SK-N-SH (cell line): ENCODE measurements at regions not wholly inside any gene's neighbourhood (a gene's known extent, or its start where the extent isn't known, plus 50 kb on each side); places are given as distances from the start of the nearest gene placed in this dataset.

Experiments
- CHD2 ChIP-seq: fragments of 150-350 bp; IDR thresholded peaks from 2 replicates; pipeline ENCODE4 v1.6.1; 2018; ENCODE audit warnings: low read length; ENCODE audit not compliant: partially characterized antibody
- CTCF ChIP-seq: fragments of 200-600 bp; sonication (generic); IDR thresholded peaks from 2 replicates; pipeline ENCODE4 v1.6.1; 2017; ENCODE audit warnings: antibody characterized with exemption, mild to moderate bottlenecking, moderate library complexity
- ELF1 ChIP-seq: IDR thresholded peaks from 2 replicates; pipeline ENCODE4 v1.4.0; 2012
- FOXJ3 ChIP-seq: sonication (generic); formaldehyde crosslinking; IDR thresholded peaks from 2 replicates; pipeline ENCODE4 v1.5.1; 2020; ENCODE audit warnings: mild to moderate bottlenecking, missing genetic modification reagents
- NRF1 ChIP-seq: IDR thresholded peaks from 2 replicates; pipeline ENCODE4 v1.6.1; 2012; ENCODE audit warnings: low read depth, mild to moderate bottlenecking, low read length
- POLR2AphosphoS5 ChIP-seq: IDR thresholded peaks from 2 replicates; pipeline ENCODE4 v1.6.1; 2012; ENCODE audit warnings: low read depth, low read length
- RFX5 ChIP-seq: IDR thresholded peaks from 2 replicates; pipeline ENCODE4 v1.6.1; 2012; ENCODE audit warnings: mild to moderate bottlenecking, improper control_type of control experiment, low read length
- TAF1 ChIP-seq: IDR thresholded peaks from 2 replicates; pipeline ENCODE4 v1.6.1; 2012; ENCODE audit warnings: low read depth, mild to moderate bottlenecking, low read length, moderate library complexity, borderline replicate concordance
- YY1 ChIP-seq: IDR thresholded peaks from 2 replicates; pipeline ENCODE4 v1.4.0; 2012; ENCODE audit warnings: low read depth, mild to moderate bottlenecking
- TF ChIP-seq, protein P1 (sequence below): IDR thresholded peaks from 2 replicates; pipeline ENCODE4 v1.4.0; 2012; ENCODE audit warnings: low read depth
- TF ChIP-seq, protein P2 (sequence below): IDR thresholded peaks from 2 replicates; pipeline ENCODE4; 2012
- TF ChIP-seq, protein P3 (sequence below): IDR thresholded peaks from 2 replicates; pipeline ENCODE4 v1.4.0; 2012; ENCODE audit warnings: low read depth, borderline replicate concordance

GRCh38 chr4:36915717-36916116 is 328.8 kb upstream of the NWD2 start:
- TF ChIP-seq CTCF = no peak
- no peak for TF ChIP-seq CHD2
- TF ChIP-seq, protein P1, sequence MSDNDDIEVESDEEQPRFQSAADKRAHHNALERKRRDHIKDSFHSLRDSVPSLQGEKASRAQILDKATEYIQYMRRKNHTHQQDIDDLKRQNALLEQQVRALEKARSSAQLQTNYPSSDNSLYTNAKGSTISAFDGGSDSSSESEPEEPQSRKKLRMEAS = no peak
- TF ChIP-seq ELF1 = no peak
- TF ChIP-seq YY1 = no peak
- TF ChIP-seq NRF1 = no peak
- no peak for TF ChIP-seq FOXJ3 (CRISPR knock-in tag)
- no peak for TF ChIP-seq TAF1
- TF ChIP-seq RFX5 = no peak
- TF ChIP-seq, protein P2, sequence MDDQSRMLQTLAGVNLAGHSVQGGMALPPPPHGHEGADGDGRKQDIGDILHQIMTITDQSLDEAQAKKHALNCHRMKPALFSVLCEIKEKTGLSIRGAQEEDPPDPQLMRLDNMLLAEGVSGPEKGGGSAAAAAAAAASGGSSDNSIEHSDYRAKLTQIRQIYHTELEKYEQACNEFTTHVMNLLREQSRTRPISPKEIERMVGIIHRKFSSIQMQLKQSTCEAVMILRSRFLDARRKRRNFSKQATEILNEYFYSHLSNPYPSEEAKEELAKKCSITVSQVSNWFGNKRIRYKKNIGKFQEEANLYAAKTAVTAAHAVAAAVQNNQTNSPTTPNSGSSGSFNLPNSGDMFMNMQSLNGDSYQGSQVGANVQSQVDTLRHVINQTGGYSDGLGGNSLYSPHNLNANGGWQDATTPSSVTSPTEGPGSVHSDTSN = no peak
- no peak for TF ChIP-seq POLR2AphosphoS5
- TF ChIP-seq, protein P3, sequence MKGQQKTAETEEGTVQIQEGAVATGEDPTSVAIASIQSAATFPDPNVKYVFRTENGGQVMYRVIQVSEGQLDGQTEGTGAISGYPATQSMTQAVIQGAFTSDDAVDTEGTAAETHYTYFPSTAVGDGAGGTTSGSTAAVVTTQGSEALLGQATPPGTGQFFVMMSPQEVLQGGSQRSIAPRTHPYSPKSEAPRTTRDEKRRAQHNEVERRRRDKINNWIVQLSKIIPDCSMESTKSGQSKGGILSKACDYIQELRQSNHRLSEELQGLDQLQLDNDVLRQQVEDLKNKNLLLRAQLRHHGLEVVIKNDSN = no peak
